ENCODE measurements at regions not wholly inside any gene's neighbourhood (a gene's known extent, or its start where the extent isn't known, plus 50 kb on each side); places are given as distances from the start of the nearest gene placed in this dataset.

GRCh38 chr12:46100551-46101484 is 110.4 kb upstream of the SCAF11 start:
- Histone ChIP-seq H3K9me3 (ENCODE audit: control insufficient read depth in 4 of 4, insufficient read depth in 3 of 4, low read length in 3 of 4) (no peaks in the 10 kb centered on the region), H3K27me3 (ENCODE audit: control insufficient read depth in 3 of 3, insufficient read depth in 3 of 3, low read length in 2 of 3) (no peaks in the 10 kb centered on the region), H3K36me3 (ENCODE audit: control insufficient read depth in 4 of 4, insufficient read depth in 4 of 4, low read length in 4 of 4) (no peaks in the 10 kb centered on the region), H3K27ac (ENCODE audit: low read depth in 1 of 2, low read length in 1 of 2) (no peak overlapping the region), H3K4me3 (no peak overlapping the region), H3K4me1 (ENCODE audit: control insufficient read depth in 5 of 5, insufficient read depth in 5 of 5, low read length in 5 of 5) (no peaks in the 10 kb centered on the region), H3K9ac (ENCODE audit: insufficient read depth in 1 of 2, low read length in 2 of 2) (no peak overlapping the region)
- DNase-seq (no peak), ATAC-seq (ENCODE audit: insufficient read depth, low FRiP score) (no peak)
- WGBS, 2 donors = 84 to 86% methylated on average over 6 of the region's 6 CpGs
- TF ChIP-seq, protein P1, sequence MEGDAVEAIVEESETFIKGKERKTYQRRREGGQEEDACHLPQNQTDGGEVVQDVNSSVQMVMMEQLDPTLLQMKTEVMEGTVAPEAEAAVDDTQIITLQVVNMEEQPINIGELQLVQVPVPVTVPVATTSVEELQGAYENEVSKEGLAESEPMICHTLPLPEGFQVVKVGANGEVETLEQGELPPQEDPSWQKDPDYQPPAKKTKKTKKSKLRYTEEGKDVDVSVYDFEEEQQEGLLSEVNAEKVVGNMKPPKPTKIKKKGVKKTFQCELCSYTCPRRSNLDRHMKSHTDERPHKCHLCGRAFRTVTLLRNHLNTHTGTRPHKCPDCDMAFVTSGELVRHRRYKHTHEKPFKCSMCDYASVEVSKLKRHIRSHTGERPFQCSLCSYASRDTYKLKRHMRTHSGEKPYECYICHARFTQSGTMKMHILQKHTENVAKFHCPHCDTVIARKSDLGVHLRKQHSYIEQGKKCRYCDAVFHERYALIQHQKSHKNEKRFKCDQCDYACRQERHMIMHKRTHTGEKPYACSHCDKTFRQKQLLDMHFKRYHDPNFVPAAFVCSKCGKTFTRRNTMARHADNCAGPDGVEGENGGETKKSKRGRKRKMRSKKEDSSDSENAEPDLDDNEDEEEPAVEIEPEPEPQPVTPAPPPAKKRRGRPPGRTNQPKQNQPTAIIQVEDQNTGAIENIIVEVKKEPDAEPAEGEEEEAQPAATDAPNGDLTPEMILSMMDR (IDR thresholded peaks at IDR 0.05; ENCODE audit: control extremely low read depth, extremely low read depth) = no peak

- peaks cover 0 to 7% (median 0%) of the 10 kb centered on the region in 4 donors for H3K9me3 ChIP-seq (ENCODE audit: control insufficient read depth in 4 of 4, insufficient read depth in 3 of 4, low read length in 3 of 4)
- TF ChIP-seq, protein P1 (IDR thresholded peaks at IDR 0.05; ENCODE audit: control extremely low read depth, extremely low read depth) = no peak
- H3K9ac ChIP-seq (ENCODE audit: insufficient read depth in 1 of 2, low read length in 2 of 2) = no peak overlapping the region
- no peak for ATAC-seq (ENCODE audit: insufficient read depth, low FRiP score)
- H3K27me3 ChIP-seq (ENCODE audit: control insufficient read depth in 3 of 3, insufficient read depth in 3 of 3, low read length in 2 of 3) = no peaks in the 10 kb centered on the region
- H3K4me3 ChIP-seq = no peak overlapping the region
- H3K27ac ChIP-seq (ENCODE audit: low read depth in 1 of 2, low read length in 1 of 2) = no peak overlapping the region
- 55 to 77% methylated on average over 5 of the region's 5 CpGs for WGBS, 2 donors
- no peaks in the 10 kb centered on the region for H3K36me3 ChIP-seq (ENCODE audit: control insufficient read depth in 4 of 4, insufficient read depth in 4 of 4, low read length in 4 of 4)
- peaks cover 0 to 2% (median 0%) of the 10 kb centered on the region in 5 donors for H3K4me1 ChIP-seq (ENCODE audit: control insufficient read depth in 5 of 5, insufficient read depth in 5 of 5, low read length in 5 of 5)
- no peak for DNase-seq
Observed at GRCh38 chr12:46089414-46090162, 99.2 kb upstream of the SCAF11 start.

- H3K27me3 ChIP-seq (ENCODE audit: control insufficient read depth in 3 of 3, insufficient read depth in 3 of 3, low read length in 2 of 3) = no peaks in the 10 kb centered on the region
- TF ChIP-seq, protein P1 (IDR thresholded peaks at IDR 0.05; ENCODE audit: control extremely low read depth, extremely low read depth) = no peak
- no peak overlapping the region for H3K4me3 ChIP-seq
- ATAC-seq (ENCODE audit: insufficient read depth, low FRiP score) (no peak), DNase-seq (no peak)
- H3K4me1 ChIP-seq (ENCODE audit: control insufficient read depth in 5 of 5, insufficient read depth in 5 of 5, low read length in 5 of 5) = peaks cover 0 to 2% (median 0%) of the 10 kb centered on the region in 5 donors
- 85 to 94% methylated on average over 1 of the region's 1 CpG for WGBS, 2 donors
- no peak overlapping the region for H3K9ac ChIP-seq (ENCODE audit: insufficient read depth in 1 of 2, low read length in 2 of 2)
- H3K36me3 ChIP-seq (ENCODE audit: control insufficient read depth in 4 of 4, insufficient read depth in 4 of 4, low read length in 4 of 4) = no peaks in the 10 kb centered on the region
- H3K9me3 ChIP-seq (ENCODE audit: control insufficient read depth in 4 of 4, insufficient read depth in 3 of 4, low read length in 3 of 4) = peaks cover 0 to 7% (median 0%) of the 10 kb centered on the region in 4 donors
- no peak overlapping the region for H3K27ac ChIP-seq (ENCODE audit: low read depth in 1 of 2, low read length in 1 of 2)
Observed at GRCh38 chr12:46087916-46088439, 97.6 kb upstream of the SCAF11 start.
